ENCODE measurements at regions not wholly inside any gene's neighbourhood (a gene's known extent, or its start where the extent isn't known, plus 50 kb on each side); places are given as distances from the start of the nearest gene placed in this dataset.

DNA sequence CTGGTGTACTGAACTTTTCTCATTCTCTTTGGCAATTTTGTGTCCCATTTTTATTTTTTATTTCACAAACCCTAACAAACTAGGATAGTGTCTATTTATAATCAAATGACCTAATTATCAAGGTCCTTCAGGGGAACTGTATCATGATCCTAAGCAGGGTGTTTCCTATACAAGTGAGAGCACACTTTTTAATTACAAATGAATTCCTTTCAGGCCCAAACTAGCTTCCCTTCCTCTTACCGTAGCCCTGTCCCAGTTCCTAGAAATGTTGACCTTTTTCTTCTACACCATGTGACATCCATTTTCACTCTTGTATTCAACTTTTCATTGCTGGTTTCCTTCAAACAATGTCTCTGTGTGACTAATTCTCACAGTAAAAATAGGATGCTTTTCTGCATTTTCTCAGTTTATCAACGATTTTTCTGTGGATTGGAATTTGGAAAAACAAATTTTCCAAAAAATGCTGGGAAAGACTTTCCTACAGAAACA, 411.4 kb downstream of the CCDC91 start:
- DNase-seq, result no peak

DNA sequence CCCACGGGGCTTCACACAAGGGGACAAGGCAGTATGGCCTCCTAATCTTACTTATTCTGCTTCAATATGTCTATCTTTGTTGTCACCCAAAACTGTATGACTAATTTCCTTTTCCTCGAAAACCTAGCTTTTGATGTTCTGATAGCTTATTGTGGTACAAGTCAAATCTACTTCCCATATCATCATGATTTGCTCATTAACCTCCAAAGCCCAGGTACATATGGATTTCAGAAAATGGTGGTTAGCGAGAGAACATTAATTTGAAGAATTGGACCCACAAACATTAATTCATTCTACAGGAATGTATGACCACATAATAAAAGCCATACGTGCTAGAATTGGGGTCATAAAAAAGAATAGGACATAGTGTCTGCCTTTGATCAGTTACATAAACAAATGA, 412.5 kb downstream of the CCDC91 start:
- DNase-seq, result no peak

DNA sequence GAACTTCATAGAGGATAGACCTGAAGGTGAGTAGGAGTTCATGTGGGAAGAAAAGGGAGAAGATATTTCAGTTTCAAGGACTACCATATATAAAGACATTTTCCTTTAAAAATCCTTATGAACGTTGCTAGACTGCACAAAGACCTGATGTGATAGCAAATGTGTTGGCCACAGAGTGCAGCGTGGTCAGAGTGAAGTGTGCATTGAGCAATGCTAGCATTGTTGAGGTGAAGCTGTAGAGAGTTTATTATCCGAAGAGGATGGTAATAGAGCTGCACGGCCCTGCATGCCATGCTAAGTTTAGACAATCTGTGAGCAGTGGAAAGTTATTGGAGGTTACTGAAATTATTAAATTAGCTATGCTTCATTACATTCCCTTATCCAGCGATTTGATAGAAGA, 413.0 kb downstream of the CCDC91 start:
- DNase-seq, result no peak

DNA sequence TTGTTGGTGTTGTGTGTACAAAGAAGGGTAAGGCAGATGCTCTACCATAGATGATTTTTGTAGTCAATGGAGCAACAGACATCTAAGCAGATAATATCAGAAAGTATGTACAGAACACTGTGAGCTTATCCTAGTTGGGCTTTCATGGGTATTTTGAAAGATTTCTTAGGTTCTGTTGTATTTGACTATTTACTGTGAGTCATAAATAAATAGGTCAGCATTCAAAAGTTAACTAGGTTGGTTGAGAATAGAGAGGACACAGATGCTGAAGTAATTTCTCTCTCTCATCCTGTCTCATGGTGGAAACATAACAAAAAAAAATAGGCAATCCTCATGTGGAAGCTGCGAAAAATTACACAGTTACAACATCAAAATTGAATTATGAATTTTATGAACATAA, 413.5 kb downstream of the CCDC91 start:
- no peak for DNase-seq

DNA sequence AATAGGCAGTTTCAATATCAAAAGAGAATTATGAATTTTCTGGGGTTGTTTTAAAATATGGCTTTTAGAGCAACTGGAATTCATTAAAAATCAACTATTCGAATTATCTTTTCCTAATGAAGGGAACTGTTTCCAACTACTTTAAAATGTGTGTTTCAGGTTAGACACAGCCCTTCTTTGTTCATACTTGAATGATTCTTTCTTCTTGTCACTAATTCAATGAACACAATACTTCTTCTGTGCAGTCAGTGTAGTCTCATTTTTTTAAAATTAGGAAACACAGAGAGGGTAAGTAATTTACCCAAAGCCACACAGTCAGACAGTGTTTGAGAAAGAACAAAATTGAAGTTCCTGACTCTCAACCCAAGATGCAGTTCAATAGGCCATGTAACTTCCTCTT, 414.0 kb downstream of the CCDC91 start:
- DNase-seq, result no peak

DNA sequence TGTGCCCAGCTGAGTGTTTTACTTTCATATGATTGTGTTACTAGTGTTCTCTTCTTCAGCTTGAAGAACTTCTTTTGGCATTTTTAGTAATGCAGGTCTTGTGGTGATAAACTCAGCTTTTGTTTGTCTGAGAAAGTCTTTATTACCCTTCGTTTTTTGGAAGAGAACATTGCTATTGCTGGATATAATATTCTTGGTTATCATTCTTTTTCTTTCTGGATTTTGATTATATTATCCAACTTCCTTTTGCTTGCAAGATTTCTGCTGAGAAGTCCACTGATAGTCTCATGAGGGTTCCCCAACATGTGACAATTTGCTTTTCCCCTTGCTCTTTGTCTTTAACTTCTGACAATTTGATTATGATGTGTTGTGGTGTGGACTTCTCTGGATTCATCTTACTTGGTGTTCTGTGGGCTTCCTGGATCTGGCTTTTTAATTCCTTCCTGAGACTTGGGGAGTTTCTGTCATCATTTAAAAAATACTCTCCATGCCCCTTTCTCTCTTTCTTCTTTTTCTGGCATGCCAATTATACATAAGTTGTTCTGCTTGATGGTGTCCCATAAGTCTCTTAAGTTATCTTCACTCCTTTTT, 416.8 kb downstream of the CCDC91 start:
- DNase-seq, result no peak

DNA sequence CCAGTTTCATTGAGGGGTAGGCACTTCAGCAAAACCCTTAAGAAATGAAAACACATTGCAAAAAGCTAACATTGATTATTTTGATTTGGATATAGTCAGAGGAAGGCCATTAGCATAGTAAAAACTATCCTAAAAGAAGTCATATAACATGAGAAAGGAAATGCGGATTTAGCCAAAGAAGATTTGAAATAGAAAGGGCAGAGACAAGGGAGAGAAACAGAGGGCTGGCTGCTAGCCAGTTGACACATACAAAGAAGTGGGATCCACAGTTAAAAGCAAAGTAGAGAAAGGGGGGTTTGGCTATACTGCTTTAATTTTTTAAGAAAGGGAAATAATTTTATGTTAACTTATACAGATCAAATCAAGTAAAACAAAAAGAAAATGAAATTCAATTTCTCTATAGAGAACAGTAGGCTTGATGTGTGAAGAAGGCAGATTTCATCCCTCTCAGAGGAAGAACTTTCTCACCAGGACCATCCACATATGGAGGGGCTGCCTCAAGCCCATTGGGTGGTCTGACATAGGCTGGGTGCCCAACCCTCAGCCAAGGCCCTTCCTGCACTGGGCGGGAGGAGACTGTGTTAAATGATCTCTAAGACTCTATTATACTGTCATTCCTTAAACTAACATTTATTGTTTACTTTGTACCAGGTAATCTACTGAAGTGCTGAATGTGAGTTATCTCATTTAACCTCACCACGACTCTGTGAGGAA, 420.3 kb downstream of the CCDC91 start:
- no peak for DNase-seq

DNA sequence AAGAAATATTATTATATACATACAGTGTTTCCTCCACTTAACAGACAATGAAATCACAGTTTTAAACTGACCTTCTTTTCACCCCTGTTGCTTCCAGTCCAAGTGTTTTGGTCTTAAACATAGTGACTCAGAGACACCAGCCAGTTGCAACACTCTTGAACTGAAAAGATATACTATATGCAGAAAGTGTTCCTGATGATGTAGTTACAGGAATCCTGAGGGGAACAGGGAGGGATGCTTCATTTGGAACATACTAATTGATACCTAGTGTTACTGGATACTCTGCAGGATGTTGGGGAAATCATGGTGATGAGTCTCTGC, 420.8 kb downstream of the CCDC91 start:
- peak; percentile 30 for DNase-seq

DNA sequence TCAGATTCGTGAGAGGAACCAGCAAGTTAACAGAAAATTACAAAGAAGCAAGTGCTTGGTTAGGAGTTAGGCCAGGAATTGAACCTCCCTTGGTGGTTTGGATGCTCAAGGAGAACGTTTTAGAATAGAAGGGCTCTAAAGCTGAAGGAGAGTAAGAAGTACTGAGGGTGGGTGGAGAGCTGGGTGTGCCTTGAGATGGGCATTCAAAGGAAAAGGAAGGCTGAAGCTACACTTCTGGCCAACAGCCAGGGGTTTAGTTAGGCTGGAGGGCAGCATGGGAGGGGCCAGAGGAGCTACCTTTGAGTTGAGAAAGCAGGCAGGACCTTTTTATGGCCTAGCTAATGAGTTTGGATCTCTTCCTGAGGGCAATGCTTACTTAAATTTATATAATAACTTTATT, 421.2 kb downstream of the CCDC91 start:
- DNase-seq, result no peak

DNA sequence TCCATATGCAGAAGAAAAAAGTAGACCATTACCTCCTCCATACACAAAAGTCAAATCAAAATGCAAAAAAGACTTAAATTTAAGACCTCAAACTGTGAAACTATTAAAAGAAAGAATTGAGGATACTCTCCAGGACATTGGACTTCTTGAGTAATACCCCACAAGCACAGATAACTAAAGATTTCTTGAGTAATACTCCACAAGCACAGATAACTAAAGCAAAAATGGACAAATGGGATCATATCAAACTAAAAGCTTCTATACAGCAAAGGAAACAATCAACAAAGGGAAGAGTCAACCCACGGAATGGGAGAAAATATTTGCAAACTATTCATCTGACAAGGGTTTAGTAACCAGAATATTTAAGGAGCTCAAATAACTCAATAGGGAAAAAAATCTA, 427.9 kb downstream of the CCDC91 start:
- DNase-seq, result no peak

DNA sequence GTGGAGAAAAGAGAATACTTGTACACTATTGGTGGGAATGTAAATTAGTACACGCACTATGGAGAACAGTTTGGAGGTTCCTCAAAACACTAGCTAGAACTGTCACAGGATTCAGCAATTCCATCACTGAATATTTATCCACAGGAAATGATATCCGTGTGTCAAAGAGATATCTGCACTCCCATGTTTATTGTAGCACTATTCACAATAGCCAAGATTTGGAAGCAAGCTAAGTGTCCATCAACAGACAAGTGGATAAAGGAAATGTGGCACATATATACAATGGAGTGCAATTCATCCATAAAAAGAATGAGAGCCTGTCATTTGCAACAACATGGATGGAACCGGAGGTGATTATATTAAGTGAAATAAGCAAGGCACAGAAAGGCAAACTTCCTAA, 428.5 kb downstream of the CCDC91 start:
- DNase-seq, result no peak

DNA sequence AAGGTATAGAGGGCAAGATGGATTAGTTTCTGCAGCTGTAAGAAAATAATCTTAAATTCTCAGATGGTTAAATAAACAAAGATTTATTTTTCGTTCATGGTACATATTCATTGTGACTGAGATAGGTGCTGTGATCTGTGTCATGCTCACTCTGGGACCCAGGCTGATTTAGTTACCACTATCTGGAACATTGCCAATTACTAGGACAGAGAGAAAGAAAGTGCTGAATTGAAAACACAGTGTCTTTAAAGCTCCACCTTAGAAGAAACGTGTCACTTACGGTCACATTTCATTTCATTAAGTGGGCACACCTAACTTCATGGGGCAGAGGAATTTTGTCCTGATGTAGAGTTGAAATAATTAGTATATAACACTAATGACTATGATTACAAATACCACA, 430.0 kb downstream of the CCDC91 start:
- DNase-seq, result no peak

DNA sequence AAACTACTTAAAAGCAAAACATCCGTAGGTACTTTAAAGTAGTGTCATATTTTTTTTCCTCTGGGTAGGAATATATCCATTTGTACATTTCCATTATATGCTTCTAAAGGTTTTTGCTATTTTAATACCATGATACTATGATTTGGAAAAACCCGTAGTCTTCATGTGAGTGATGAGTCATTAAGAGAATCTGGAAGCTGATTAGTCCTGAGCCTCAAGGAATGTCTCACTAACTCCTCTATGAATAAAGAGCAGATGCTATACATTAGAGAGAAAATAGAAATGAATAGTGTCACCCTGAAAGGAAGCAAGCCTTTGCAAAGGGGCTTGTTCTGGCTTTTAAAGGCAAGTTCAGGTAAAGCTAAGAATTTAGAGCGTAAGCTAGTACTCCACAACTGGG, 432.1 kb downstream of the CCDC91 start:
- DNase-seq, result no peak

DNA sequence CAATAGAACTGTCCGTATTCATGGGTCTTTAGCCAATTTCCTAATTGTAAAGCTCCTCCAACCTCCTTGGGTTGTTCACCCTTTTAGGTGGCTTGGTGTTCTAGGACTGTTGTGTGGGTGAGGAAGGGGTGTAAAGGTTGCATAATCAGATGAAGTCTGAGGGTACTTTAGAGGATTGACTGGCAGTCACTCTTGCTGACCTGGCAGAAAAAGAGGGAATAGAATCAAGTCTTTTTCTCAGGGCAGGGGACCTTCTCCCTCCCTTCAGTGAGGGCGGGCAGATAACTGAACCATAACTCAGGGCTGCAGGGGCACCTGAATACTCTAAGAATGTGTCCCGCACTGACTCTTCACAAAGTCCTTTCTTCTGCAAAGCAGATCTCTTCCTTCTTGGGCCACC, 436.2 kb downstream of the CCDC91 start:
- no peak for DNase-seq

DNA sequence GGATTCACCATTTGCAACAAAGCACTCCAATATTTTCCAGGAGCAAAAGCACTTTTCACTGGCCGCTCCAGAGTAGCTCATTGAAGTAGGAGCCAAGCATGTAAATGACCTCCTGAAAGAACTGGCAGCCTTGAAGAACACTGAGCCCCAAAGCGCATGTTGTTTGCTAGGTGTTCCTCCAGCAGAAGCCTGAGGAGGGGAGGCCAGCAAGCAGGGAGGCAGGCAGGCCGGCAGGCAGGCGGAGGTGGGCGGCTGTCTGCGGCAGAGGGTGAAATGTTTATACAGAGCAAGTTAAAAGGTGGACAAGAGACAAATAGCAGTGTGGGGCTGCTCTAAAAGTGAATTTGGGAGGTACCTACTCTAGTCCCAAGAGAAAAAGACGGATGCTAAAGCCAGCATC, 439.4 kb downstream of the CCDC91 start:
- DNase-seq, result no peak

DNA sequence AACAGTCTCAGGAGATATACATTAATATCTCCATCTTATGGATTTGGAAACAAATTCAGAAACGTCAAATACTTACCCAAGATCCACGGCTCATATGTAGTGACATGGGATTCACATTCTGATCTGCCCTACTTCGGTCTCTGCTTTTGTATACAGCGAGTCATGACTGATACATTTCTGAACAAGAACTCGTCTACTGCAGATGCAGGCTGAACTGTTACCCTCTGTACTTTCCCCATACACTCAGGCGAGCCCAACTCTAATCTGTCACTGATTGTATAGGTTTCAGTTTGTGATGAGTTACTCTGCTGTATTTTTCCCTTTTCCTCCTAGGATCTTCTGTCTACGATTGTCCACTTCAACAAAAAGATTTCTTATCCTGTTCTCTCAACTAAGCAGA, 441.6 kb downstream of the CCDC91 start:
- no peak for DNase-seq

DNA sequence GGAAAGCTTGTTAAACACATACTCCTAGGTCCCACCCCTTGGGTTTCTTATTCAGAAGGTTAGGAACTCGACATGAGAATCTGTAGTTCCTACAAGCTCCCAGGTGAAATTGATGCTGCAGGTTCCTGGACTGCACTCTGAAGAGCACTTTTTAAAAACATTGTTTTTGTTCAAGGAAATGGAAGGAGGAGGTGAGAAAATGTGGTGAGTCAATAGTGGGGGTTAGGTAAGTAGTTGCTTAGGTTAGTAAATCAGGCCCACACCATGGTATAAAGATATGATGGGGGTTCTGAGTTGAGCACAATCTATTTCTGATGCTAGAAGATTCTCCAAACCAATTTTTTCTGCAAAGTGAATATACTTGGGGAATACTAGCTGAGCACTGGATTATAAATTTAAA, 450.3 kb downstream of the CCDC91 start:
- DNase-seq, result no peak

DNA sequence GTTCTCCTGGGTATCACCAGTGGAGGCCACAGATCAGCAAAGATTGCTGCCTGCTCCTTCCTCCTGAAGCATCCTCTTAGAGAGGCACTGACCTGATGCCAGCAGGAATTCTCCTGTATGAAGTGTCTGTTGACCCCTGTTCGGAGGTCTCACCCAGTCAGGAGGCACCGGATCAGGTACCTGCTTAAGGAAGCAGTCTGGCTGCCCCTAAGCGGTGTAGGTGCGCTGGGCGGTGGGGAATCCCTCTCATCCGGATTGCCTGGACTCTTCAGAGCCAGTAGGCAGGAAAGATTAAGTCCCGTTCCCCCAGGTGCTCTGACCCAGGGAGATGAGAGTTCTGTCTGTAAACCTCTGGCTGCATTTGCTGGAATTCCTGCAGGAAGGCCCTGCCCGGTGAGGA, 455.2 kb downstream of the CCDC91 start:
- no peak for DNase-seq

DNA sequence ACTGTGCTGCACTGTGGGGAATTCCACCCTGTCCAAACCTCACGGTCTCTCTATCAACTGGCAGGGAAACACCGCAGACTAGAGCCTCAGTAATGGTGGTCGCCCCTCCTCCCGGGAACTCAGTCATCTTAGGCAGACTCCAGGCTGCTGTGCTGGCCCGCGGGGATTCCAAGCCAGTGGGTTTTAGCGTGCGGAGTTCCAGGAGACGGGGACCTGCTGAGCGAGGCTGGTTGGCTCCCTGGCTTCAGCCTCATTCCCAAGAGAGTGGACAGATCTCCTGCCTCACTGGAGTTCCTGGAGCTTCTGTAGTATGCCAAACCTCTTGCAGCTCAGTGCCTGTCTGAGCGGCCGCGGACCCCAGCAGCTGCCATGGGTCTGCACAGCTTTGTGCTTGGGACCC, 455.6 kb downstream of the CCDC91 start:
- no peak for DNase-seq

DNA sequence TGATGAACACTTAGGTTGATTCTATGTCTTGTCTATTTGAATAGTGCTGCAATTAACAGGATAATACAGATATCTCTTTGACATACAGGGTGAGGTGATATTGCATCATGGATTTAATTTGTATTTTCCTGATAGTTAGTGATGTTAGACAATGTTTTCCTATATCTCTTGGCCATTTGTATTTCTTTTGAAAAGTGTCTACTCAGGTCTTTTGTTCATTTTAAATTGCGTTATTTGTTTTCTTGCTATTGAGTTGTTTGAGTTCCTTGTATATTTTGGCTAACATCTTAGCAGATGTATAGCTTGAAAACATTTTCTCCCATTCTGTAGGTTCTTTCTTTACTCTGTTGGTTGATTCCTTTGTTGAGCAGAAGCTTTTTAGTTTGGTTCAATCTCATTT, 460.6 kb downstream of the CCDC91 start:
- no peak for DNase-seq

DNA sequence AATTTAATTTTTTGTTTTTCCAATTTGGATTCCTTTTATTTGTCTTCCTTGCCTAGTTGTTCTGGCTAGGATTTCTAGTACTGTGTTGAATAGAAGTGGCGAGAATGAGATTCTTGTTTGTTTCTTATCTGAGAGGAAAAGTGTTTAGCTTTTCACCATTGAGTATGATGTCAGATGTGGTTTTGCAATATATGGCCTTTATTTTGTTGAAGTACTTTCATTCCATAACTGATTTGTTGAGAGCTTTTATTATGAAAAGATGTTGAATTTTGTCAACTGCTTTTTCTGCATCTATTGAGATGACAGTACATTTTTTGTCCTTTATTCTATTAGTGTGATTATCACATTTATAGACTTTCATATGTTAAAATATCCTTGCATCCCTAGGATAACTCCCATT, 462.0 kb downstream of the CCDC91 start:
- DNase-seq, result no peak

DNA sequence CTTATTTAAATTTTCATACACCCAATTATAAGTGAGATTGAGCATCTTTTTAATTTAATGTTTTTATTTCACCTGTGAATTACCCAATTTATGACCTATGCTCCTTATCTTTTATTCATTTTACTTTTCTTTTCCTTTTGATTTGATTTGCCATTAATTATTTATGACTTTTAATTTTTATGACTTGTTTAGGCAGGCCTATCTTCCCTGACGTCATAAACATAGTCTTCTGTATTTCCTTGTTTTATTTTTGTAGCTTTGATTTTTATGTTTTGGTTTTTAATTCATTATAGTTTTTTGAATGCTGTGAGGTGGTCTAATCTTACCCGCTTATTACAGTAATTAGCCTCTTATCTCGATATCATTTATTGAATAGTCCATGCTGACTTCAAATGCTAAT, 467.1 kb upstream of the FAR2 start:
- no peak for DNase-seq

DNA sequence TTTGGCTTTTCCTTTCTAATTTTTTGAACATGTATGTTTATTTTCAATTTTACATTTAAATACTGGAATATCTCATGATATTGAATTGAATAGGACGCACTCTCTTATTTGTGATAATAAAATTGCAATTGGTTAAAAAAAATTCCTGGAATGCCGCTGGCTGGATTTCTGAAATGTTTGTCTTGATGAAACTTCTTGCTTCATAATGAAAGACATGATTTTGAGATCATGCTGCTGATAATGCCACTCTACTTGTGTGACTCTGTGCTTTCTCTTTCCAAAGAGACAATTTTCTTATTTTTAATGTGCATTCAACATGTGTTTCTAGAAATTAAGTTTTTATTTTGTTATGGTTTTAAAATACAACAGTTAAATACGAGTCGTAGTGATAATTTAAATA, 465.7 kb upstream of the FAR2 start:
- DNase-seq, result no peak

DNA sequence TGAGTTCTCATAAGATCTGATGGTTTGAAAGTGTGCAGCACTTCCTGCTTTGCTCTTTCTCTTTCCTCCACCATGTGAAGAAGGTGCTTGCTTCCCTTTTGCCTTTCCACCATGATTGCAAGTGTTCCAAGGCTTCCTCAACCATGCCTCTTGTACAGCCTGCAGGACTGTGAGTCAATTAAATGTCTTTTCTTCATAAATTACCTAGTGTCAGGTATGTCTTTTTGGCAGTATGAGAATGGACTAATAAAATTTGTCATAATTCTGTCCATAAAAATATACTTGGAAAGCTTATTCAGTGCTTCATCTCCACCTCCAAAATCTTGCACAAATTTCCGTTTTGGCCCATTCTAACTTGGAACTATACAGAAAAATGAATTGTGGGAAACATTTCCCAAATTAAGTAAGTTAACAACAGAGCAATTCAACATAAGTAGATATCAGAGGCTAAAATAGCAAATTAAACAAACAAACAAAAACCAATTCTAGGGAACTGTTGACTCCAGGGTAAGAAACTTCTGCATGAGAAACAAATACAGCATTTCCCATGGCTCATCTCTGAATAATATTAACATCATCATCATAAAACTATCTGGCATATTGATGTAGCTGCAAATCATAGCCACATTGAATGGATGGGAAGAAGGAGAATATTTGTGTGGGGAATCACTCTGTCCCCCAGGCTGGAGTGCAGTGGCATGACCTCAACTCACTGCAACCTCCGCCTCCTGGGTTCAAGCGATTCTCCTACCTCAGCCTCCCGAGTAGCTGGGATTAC, 459.5 kb upstream of the FAR2 start:
- no peak for DNase-seq

All from tongue (tissue), 1 donor.